Stimulated activated CD8-positive, alpha-beta memory T cell treated with anti-CD3 and anti-CD28 coated beads, Interleukin-15, amount 100 ng/mL, for 48 hours (primary cell): ENCODE measurements at regions not wholly inside any gene's neighbourhood (a gene's known extent, or its start where the extent isn't known, plus 50 kb on each side); places are given as distances from the start of the nearest gene placed in this dataset.

Source experiments
- DNase-seq, 2 donors: peaks; one replicate each; pipeline ENCODE4 v3.0.0-alpha.2; 2020; ENCODE audit warnings: low read depth in 2 of 2

GRCh38 chr6:98627129-98627775 is 207.1 kb upstream of the POU3F2 start:
- no peak for DNase-seq

DNA sequence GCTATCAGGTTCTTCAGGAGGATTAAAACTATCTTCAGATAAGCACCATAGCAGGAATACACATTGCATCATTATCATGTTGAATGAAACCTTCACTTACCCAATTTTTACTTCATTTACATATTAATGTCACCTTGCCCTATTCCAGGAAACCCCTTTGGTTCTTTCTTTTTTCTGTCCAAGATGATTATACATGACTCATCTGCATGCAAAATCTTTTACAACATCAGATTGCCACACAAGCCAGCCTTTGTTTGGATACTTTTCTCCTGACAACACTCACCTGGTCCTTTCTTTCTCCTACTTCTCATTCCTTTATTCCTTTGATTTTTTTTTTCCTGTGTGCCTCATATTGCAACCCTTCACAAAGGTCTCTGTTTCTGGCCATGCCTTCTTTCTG is 200.5 kb upstream of the POU3F2 start:
- DNase-seq = no peak

GRCh38 chr6:98634569-98634968 is 199.8 kb upstream of the POU3F2 start:
- DNase-seq = no peak

DNA sequence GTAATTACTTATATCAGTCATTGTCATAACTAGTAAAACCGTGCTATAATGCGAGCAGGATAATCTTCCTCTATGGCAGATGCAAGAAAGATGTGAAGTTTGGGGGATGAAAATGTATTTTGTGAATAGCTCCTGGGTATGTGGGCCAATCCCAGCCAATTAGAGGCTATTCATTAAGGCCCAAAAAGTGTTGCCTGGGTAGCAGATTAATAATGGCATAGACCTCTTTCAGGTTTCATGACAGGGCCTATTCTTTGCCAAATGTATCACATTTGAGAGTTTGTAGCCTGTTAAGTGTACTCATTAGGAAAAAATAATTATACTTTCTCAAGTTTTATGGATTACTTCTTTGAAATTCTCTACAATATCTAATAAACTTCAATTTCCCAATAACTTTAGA is 199.2 kb upstream of the POU3F2 start:
- no peak for DNase-seq

GRCh38 chr6:98636941-98637340 is 197.4 kb upstream of the POU3F2 start:
- no peak for DNase-seq

GRCh38 chr6:98639089-98639635 is 195.2 kb upstream of the POU3F2 start:
- no peak for DNase-seq

DNA sequence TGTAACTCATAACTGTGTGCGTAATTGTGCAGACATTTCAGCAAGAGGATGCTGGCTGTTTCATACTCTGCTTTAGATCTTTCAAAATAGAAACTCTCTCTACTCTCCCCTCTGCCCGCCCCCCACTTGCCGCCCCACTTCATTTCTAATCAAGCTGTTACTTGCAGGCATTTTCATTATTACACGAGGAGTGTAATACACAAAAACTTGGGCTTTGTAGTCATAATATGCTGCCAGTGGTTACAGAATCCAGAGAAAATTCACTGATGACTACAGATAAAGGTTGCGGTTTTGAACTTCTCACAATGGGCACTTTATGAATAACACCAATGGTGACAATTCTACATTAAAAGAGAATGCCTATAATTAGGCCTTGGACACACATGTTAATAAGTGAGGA is 194.0 kb upstream of the POU3F2 start:
- no peak for DNase-seq

DNA sequence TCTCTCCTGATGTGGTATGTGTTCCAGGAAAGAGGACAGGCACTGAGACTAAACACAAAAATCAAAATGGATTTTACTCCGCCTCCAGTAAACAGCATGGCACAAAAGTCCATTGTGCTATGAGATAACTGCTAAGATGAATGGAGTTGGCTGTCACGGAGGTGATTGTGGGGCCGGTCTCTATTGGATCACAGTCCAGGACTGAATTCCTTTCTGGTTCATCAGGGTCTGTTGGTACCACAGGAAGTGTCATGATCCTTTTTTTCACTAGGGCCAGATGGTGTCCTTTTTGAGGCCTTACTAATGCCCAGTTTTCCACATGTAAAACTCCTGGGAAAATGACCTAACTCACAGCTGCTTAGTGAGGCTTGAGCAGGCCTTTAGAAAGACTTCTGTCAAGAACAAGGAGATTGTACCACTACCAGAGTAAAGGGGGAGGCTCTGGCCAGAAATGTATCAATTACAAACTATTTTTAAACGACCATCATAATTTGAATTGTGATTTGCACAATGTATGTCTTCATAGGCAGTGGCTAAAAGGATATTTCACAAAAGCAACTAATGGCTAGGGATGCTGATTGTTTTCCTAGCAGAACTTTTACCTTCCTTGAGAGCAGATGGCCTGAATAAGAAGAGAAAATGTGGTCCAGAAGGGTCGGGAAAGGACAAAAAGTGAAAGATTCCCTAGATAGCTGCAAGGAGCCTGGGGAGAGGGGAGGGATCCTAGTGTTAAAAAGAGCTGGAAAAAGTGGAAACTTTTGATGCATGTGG is 192.2 kb upstream of the POU3F2 start:
- no peak for DNase-seq

DNA sequence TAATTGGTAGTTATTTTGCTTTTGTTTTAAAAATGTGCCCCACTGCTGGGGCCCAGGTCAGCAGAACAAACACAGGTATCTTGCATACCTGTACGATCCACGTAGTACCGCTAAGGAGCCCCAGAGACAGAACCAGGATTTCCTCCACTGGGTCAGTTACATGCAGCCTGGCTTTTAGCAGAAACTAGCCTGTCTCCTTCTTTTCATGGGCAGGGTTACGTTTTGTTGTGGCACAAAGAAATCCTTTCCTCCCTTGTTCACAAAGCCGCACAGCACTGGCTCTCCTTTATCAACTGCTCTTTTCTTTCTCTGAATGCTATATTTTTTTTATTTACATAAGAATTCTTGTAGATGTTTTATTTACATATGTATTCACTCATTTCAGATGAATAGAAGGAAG is 190.3 kb upstream of the POU3F2 start:
- DNase-seq = no peak

GRCh38 chr6:98648211-98648914 is 186.0 kb upstream of the POU3F2 start:
- no peak for DNase-seq

DNA sequence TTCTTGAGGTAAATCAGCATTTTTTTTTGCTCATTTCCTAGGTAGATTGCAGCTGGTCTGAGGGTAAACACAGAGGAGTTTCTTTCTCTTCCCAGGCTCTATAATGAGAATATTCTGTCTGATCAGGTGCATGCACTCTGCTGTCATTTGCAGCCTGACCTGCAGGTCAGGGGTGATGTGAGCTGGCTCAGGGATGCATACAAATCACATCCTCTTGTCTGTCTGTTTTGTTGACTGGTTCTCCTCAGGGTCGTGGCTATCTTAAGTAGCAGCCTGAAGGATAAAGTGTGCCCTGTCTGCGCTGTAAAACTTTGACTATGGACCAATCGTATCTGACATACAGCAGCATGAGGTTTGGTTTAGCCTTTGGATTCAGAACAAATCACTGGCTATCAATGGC is 183.4 kb upstream of the POU3F2 start:
- DNase-seq = no peak

DNA sequence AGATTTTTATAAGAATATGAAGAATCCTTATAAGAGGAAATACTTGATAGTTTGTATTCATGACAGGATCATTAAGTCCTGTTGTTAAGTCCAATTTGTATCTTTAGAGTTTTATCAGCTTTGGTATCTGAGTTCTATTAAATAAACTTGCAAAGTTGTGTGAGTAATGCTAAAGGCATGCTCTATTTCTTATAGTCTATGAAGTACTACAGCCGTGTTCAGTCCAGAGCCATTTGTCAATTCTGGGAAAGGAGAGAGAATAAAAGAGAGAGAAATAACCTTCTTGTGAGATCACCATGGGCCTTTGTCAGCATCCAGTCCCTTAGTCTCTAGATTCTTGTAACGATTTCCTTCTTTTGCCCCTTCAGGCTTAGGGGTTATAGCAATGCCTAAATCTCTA is 181.2 kb upstream of the POU3F2 start:
- DNase-seq = no peak

GRCh38 chr6:98657764-98658163 is 176.6 kb upstream of the POU3F2 start:
- no peak for DNase-seq

DNA sequence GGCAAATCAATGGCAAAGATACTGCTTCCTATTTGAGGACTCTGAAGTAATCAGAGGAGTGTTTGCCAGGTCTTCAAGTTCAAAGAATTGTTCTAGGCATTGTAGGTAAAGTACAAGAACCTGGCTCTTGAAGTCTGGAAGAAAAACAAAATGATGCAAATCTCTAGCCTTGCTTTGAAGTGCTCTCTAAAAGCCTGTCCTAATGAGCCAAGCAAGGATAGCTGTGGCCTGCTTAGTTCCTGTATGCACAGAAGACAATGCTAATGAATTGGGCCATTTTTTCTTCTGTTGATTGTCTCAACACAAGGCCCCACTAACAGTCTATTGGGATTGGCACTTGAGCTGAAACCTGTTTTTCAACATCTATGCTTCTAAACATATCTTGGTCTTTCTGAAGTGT is 165.0 kb upstream of the POU3F2 start:
- no peak for DNase-seq

DNA sequence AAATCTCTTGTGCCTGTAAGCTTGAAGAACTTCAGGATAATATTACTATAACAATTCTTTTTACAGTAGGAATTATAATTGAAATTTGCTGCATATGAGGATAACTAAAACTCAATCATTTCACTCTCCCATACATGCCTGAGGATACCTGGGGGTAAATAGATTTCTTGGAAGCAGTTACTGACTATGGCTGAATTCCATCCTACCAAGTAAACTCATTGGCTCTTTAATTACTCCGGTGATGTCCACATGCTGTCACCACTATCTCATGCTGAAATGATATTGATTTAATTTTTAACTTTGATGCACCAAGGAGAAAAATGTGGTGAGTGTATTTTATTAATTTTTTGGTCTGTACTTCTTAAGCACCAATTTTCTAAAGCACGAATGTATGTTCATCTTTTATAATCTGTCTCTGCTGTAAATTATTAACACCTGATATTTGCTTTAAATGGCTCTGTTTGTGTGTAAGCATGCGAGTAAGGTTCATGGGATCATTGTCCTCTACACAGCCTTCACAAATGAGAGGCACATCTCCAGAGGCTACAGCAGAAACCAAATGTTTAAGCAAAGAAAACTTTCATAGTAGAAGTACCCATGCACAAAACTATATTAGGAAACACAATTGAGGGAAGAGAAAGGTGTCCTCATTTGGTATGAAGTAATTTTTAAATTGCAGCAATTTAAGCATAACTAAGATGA is 164.2 kb upstream of the POU3F2 start:
- no peak for DNase-seq

DNA sequence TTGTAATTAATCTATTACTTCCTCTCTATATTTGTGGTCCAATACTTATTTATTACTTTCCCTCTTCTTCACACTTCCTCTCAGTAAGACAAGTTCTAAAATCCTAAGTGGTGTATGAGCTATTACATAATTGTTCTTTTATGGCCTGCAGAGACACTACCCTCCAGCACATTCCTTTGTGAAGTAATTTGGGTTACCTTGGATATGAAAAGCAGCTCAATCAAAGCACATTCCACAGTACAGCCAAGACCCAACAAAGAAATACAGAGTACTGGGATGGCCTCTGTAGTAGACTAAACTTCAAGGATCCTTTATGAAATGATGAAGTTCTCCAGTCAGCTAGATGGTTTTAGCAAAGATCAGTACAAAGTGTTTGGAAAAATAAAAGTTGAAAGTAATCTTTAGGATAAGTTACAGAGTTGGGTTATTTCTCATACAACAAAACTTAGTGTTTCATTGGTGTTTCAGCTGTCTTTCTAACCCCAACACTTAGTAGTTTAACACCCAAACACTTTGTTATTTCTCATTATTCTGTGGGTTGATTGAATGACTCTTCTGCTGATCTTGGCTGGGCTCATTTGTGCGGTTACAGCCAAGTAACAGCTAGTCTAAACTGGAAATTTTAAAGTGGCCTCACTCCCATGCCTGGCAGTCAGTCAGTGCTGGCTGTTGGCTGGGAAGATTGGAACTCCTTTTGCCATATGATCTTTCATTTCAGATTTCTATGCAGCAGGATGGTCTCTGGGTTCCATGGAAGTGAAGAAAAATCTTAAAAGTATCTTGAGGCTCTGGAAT is 161.5 kb upstream of the POU3F2 start:
- no peak for DNase-seq

DNA sequence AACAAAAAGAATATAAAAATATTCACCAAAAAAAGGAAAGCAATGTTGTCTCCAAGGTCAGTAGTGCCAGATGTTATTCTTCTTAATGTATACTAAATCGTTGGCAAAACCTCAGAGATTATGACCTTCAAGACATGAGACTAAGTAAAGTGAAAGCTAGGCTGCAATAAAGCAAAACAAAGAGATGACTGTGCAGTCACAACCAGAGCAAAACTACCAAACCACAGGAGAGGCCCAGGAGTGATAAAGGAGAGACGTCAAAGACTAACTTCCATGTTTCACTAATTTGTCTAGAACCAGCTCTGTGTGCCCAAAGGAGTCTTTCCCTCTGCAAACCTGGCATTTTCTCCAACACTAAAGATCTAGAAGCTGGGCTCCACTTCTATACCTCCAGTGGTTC is 155.9 kb upstream of the POU3F2 start:
- no peak for DNase-seq

- no peak for DNase-seq
These were observed 148.3 kb upstream of the POU3F2 start for GRCh38 chr6:98686008-98686601.

DNA sequence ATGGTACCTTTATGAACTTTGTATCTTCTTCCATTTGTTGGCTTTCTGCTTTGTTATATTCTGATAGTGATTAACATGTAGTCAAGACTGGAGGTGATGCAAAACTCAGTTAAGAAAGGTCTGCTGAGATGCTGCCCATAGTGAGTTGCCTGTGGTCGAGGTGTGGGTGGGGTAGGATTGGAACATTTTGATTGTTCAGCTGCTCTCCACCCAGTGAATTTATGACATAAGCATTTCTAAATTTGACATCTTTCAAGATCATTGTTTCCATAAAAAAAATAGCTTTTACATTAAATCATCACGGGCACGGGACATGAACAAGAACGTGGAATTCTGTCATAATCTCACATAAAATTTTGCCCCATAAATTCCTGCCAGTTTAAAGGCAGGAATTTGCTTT is 146.6 kb upstream of the POU3F2 start:
- DNase-seq = no peak

DNA sequence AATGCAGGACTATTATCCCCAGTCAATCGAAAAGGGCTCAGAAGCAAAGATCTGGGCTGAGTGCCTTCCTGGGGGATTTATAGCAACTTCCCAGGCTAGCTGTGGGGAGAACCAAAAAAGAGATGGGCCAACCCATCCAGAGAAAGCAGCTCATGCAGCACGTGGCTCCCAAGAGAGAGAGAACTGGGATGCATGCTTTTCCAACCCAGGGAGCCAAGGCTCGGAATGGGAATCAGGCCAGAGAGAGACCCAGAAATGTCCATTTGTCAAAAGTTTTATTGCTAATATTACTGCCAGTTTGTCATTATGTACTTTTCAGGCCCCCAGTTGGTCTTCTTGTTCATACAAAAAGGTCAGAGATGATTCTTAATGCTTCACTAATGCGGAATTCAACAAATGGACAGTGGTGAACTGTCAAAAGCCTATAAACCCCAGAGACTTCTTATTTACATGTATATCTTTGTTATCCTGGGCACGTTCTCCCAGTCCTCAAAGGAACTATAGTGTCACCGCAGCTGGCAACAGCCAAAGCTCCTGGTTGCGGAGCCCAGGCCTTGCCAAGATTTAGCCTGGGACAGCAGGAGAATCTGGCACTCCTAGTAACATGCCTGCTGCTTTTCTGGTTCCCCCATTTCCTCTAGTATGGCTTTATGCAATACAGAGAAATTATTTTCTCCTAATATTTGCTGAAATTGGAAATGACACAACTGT is 139.1 kb upstream of the POU3F2 start:
- no peak for DNase-seq
